ENCODE measurements at regions not wholly inside any gene's neighbourhood (a gene's known extent, or its start where the extent isn't known, plus 50 kb on each side); places are given as distances from the start of the nearest gene placed in this dataset.

- TF ChIP-seq NANOG (IDR thresholded peaks at IDR 0.05; ENCODE audit: insufficient read depth, low read depth, low read length, poor library complexity, severe bottlenecking) (no peak), CEBPB (IDR thresholded peaks at IDR 0.05; ENCODE audit: low read depth, low read length) (no peak), RFX5 (IDR thresholded peaks at IDR 0.05; ENCODE audit: borderline replicate concordance, low read depth, low read length) (no peak), EP300 (IDR thresholded peaks at IDR 0.05; ENCODE audit: borderline replicate concordance in 1 of 2, low read depth in 2 of 2, low read length in 2 of 2) (no peak), SP1 (IDR thresholded peaks at IDR 0.05; ENCODE audit: low read depth, low read length) (no peak)
These were observed 462.2 kb downstream of the ZPLD1 start (continued) for GRCh38 chr3:102896851-102897621.
